ENCODE measurements at regions not wholly inside any gene's neighbourhood (a gene's known extent, or its start where the extent isn't known, plus 50 kb on each side); places are given as distances from the start of the nearest gene placed in this dataset.

DNA sequence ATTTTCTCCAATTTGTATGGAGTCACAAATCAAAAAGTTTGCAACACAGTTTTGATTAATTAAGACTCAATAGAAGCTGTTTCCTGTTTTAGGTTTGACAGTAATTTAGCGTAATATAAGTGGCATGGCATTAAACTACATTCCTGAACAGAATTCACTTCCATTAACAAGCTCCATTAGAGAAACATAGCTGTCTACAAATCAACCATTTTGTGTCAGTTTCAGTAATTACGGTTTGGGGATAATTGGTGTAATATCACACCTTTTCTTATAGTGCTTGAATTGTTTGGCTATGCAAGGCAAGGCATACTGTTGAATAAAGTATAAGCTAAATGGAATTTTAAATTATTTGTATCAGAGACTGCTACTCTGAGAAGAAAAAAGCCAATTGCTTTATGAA lies 585.5 kb downstream of the CBLN2 start:
- TF ChIP-seq TRIM24 (CRISPR knock-in tag; IDR thresholded peaks at IDR 0.05) (no peak), NCOA1 (CRISPR knock-in tag; IDR thresholded peaks at IDR 0.05) (no peak), EP300 (IDR thresholded peaks at IDR 0.05; ENCODE audit: low read depth in 2 of 2, low read length in 2 of 2) (no peak), EP300 (CRISPR knock-in tag; IDR thresholded peaks at IDR 0.05; ENCODE audit: borderline replicate concordance) (no peak), ZNF274 (CRISPR knock-in tag; IDR thresholded peaks at IDR 0.05) (no peak)

Measured in HepG2 (cell line).